Right hindlimb (tissue), 1 donor: ENCODE measurements at regions not wholly inside any gene's neighbourhood (a gene's known extent, or its start where the extent isn't known, plus 50 kb on each side); places are given as distances from the start of the nearest gene placed in this dataset.
"Not testable (repeated sequence)": the region's sequence is repeated elsewhere in the genome, so short reads cannot be mapped to it uniquely, and the experiment has no call there.

ENCODE experiments used
- DNase-seq: peaks from one replicate; pipeline ENCODE4 v3.0.0-alpha.2; 2018

- DNase-seq = peak; percentile 30
Measured at GRCh38 chr15:62413786-62414185, 248.7 kb upstream of the C2CD4B start.

DNA sequence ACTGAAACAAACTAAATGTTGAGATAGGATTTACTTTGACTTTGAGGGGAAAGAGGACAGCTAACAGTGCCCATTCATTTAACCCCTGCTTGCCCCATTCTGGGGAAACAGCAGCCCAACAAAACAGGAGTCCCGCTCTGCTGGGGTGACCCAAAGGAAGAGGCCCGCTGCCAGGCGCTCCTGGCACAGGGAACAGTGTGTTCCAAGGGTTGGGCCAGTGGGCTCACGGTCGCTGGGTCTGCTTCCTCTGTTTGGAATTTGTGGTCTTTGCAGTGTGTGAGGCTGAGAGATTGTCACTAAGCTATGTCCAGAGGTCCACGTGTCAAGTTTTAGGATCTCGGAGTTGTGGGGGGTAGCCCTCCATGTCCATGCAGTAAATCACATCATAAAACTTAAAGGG, 250.4 kb upstream of the C2CD4B start:
- peak; percentile 31 for DNase-seq

DNA sequence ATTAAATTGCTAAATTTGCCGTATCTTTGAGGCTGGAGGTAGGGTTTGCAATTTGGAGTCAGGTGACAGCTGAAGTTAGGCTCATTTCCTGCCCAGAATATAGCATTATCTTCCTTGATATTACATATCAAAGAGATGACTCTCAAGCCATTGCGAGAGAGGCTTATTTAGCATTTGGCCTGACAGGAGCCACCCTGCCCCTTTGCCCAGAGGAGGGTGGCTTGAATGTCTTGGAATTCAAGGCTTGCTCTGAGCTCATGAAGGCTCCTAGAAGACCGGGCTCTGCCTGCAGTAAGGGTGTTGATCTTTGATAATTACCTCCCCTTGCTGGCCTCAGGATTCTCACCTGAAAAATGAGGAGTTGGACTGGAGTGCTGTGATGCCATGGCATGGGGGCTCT, 251.4 kb upstream of the C2CD4B start:
- no peak for DNase-seq

DNA sequence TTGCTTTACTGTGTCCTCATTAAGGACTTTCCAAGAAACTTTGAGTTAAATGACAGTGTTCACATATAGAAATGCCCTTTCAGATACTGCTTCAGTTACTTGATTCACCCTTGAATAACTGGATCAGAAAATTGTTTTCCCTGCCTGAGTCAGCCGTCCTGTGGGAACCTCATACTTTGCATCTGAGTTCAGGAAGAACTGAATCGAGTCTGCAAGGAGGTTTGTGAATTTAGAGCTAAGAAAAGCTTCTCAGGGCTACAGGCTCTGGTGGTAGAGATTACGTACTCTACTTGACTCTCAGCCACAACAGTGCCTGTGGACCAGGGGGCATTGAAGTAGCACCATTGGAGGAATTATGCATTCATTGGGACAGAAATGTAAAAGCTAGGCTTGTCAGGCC, 252.4 kb upstream of the C2CD4B start:
- no peak for DNase-seq

- DNase-seq = not testable (repeated sequence)
Measured at GRCh38 chr15:62418496-62418895, 253.4 kb upstream of the C2CD4B start.

DNA sequence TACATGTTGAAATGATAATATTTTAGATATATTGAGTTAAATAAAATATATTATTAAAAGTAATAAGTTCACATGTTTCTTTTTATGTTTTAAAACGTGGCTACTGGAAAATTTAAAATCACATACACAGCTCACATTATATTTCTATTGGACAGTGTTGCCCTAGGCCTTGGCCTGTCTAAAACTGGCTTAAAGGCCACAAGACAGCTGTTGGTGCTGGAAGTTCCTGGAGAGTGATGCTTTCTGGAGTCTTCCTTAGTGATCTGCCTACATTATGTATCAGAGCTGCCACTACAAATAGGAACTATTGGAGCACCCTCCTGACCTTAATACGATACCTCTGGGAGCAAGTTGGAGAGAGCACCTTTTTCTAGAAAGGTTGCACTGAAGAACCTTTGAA, 254.1 kb upstream of the C2CD4B start:
- no peak for DNase-seq

- DNase-seq = not testable (repeated sequence)
Measured at GRCh38 chr15:62420371-62420770, 255.3 kb upstream of the C2CD4B start.

DNA sequence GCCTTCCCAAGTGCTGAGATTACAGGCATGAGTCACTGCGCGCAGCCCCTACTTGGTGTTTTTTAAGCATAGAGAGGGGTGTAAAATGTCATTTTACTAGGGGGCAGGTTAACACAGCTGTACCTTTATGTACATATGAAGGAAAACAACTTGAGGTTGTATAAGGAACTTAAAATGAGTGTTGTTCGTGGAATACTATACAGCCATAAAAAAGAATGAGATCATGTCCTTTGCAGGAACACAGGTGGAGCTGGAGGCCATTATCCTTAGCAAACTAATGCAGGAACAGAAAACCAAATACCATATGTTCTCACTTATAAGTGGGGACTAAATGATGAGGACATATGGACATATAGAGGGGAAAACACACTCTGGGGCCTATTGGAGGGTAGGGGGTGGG, 256.2 kb upstream of the C2CD4B start:
- no peak for DNase-seq

DNA sequence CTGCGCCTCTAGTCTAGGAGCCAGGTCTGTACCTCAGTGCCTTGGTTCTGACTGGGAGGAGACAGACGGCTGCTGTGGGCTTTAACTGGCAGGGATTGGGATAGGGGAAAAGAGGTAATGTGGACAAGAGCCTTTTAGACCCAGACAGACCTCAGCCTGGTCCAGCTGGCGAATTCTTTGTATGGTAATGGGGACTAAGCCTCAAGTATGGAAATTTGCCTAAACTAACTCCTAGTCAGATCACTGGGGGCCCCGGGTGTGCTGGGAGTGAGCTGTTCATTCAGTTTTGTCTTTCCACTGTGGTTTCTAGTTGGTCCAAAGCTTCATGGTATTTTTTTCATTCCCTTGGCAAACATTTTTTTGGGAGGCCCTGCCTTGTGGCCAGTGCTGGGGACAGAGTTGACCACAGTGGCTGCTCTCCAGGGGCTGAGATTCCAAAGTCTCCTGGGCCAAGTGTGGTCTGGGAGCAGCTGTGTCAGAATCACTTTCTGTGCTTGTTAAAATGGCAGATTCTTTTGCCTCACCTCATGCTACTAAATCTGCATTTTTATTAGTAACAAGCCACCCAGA, 261.4 kb upstream of the C2CD4B start:
- peak; percentile 49 for DNase-seq

DNA sequence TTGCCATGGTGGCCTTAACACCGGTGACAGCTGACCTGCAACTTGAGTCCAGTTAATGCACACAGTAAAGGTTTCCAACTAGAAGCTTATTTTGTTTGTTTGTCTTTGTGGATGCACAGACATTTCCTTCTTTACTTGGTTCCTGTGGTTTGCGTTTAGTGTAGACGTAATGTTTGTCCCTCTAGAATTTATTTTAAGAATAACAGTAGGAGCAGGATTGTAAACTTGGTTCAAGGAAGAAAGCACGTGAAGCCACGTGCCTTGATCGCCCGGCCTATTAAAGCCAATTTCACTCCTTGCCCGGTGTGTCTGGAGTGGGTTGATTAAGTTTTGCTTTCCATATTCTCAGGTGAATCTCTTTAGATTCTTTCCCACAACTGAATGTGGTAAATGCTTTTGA, 263.2 kb upstream of the C2CD4B start:
- no peak for DNase-seq

DNA sequence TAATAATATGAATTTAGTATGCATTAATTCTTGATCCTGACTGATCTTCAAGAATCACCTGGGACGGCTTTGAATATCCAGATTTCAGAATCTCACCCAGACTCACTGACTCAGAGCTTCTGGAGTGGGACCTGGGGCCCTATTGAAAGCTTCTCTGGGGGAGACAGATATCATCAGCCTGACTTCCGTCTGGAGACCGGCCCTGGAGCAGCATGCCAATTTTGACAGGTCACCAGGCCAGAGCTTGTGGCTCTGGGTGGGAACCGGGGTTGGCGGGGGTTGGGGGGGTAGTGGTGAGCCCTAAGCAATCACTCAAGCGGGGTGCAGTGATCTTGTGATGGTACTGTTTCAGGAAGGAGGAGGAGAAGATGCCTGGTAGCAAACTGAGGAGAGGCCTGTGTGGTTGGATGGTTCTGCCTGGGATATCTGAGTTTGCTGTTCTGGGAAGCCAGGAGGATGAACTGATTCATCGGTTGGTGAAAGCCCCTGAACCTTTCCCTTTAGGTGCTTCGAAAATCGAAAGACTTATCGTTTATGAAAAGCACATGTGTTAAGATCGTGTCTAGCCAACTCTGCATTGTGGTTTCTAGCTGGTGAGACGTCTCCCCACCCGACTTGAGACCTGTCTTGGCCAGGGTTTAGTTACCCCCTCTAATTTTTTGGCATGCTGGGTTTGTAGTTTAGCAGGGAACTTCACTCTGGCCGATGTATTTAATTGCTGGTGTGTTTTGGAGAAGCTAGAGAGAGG, 263.9 kb upstream of the C2CD4B start:
- no peak for DNase-seq

DNA sequence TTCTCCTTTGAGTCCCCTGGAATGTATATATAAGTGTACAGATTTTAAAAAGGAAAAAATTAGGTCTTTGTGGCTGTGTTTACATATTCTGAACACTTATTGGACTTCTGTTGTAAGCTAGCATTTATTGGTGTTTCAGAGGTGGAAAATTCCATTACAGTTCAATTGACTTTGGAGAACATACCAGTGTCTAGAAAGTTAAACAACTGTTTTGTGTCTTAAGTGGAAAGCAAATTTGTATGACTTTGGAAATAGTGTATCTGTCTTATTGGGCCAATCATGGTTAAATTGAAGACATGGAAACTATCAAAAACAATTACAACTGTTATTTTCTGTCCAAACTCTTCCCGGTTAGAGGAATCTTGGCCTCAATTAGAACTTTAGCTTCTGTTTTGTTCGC, 265.0 kb upstream of the C2CD4B start:
- DNase-seq = no peak

DNA sequence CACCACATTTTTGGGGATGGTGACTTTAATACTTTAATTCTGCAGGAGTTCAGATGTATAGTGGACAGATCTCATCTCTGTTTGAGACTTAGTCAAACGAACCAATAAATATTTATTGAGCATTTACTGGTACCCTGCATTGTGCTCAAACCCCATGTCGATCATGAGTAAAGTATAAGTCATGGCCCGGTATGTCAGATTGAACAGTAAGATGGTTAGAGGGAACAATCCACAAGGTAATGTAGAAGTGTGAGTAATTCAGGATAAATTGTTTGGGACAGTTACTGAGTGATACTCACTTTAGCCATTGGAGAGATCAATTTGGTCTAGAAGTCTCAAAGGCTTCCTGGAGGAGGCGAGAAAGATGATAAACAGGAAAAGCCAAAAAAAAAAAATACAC, 265.5 kb upstream of the C2CD4B start:
- no peak for DNase-seq

DNA sequence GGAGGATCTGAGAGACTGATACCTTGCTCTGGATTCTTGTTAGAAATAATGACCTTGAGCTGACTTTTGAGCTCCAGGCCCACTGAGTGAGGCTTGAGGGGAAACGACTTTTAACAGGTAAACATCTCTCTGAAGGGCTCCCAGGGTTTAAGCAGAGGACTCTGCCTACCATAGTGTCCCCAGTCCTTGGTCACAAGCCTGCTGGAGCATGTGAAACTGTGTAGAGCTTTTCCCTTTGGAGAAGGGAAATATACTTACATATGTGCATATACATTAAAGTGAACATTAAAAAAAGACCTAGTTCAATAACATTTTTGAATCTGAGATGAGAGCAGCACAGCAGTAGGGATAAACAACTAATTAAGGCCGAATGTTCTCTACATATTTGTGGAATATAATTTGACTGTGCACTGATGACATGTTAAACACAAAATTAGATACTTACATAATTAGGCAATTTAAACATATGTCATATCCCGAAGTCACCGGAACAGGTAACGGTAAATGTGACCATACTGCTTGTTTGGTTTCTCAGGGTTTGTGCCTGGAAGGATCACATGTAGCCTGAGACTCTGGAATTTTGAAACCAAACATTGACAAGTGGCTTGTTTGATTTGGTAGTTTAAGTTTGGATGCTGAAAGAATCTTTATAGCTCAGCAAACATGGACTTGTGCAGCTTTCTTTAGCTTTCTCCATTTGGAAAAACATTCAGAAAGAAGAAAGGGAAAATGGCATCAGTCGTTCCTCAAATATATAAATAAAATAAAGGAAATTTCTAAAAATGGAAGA, 266.1 kb upstream of the C2CD4B start:
- DNase-seq = no peak

DNA sequence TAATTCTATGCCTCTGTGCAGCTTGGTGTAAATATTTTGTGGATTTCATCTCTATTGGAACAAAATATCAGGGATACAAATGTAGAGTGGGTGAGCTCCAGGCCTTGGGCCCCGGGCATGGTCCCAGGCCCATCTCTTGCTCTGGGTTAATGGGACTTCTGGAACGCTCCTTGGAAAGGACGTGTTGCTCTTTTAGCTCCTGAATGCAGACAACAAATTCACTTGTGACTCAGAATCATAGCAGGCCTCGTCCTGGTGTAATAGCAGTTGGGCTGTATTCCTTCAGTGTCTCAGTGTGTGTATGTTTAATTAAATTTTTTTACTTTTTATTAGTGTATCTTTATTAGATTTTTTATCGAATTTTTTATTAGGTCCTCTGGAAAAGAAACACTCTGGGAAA, 266.7 kb upstream of the C2CD4B start:
- no peak for DNase-seq

DNA sequence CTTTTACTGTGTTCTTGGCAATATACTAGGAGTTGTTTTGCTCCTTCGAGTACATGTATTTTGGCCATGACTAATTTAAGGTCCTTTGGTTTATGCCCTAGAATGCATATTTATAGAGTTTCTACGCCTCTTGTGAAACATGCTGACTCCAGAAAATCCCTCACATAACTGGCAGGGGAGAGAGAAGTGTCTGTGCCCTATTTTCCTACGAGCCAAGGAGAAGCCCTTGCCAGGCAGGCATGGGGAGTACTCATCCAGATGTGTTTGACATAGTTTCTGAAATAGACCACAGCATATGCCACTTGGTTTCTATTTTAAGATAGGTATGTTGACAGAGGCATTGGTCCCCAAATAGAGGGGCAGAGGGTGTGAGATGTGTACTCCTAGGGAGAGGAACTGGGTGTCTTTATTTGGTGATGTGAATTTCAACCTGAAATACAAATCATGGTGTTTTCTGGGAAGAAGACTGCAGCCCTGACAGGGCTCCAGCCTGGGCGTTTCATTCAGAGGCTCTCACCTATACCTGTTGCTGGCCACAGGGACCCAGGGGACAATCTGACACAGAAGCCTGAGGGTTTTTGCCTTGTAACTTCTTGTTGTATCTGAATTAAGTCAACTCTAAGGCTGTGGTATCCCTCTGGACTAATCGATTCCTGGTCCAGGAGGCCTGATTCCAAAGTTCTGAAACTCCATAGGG, 267.8 kb upstream of the C2CD4B start:
- no peak for DNase-seq

- DNase-seq = no peak
Measured at GRCh38 chr15:62436235-62436634, 271.1 kb upstream of the C2CD4B start.

- no peak for DNase-seq
Measured at GRCh38 chr15:62437753-62438152, 272.7 kb upstream of the C2CD4B start.

GRCh38 chr15:62439543-62440016, 274.5 kb upstream of the C2CD4B start:
- DNase-seq = no peak

DNA sequence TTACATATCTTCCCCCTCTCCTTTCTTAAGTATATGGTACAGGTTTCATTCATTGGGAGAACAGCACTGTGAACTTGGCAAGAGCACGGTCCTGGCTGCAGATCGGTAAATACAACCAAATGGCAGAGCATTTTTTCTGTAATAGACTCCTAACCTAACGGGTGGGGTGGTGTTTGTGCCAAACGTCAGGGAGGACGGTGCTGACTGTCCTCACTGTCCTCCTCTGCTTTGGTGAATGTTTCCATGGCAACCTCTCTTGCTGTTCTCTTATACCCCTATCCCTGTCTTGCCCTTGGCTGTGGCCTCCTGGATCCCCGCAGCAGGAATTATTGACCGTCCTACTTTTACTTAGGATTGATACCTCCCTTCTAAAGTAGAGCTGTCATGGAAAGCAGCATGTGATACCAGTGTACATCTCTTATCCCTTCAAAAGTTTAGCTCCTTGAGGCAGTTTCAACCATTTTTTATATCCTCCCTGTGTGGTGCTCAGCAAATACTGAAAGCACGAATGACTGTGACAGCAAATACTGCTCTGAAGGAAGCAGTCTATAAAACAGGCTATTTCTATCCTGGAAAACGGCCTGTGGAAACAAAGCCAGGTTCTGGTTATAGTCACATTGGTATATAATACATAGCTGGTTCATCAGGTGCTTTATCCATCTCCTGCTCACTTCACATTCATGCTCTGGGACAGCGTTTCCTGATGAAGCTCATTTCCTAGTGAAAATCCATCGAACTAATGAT, 275.4 kb upstream of the C2CD4B start:
- DNase-seq = no peak

- no peak for DNase-seq
Measured at GRCh38 chr15:62444104-62445022, 279.3 kb upstream of the C2CD4B start.
